Stimulated activated CD4-positive, alpha-beta T cell treated with anti-CD3 and anti-CD28 coated beads, Interleukin-2, amount 100 ng/mL, for 48 hours (primary cell): ENCODE measurements at regions not wholly inside any gene's neighbourhood (a gene's known extent, or its start where the extent isn't known, plus 50 kb on each side); places are given as distances from the start of the nearest gene placed in this dataset.

ENCODE experiments used
- DNase-seq, 2 donors: peaks; one replicate each; pipeline ENCODE4 v3.0.0-alpha.2; 2020

DNA sequence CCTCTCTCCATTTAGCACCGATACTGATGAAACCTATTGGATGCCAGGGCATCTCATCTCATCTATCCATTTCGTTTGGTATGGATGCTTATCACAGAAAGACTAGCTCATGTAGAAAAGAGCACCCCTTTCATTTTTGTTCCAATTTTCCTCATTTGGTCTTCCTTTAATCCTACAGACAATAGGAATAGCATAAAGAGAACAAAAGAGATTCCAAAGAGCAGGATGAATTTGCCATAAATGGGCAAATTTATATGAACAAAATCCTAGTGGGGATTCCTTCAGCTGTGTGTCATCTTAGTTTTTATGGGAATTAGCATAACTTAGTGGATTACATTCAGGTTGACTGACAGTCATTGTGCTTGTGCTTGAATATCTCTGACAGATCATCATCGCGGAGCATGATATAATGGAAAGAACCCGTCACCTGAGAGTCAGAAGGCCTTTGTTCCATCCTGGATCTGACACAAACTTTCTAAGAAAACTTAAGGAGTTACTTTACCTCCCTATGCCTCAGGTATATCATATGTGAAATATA is 777.5 kb upstream of the ADGRL2 start:
- no peak for DNase-seq

- no peak for DNase-seq
These were observed 779.6 kb upstream of the ADGRL2 start for GRCh38 chr1:81021134-81021533.

DNA sequence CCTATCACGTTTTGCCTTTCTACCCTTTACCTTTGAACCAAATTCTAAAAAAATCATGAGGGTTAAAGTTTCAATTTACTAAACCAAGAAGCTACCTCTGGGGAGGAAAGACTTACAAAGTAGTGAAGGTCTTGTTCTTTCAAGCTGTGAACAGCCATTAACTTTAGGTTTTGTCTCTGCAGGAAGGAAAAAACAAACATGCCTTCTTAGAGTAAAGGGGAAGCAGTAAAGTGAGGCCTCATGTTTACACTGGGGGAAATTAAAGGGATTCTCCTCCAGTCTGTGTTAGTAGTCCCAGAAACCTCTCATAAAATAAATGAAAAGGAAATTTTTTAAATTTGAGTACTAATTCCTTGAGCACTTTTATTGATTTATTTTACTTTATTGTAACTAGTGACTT is 780.2 kb upstream of the ADGRL2 start:
- DNase-seq, result no peak

GRCh38 chr1:81010126-81010525 is 790.6 kb upstream of the ADGRL2 start:
- DNase-seq, result no peak

GRCh38 chr1:81008293-81008692 is 792.4 kb upstream of the ADGRL2 start:
- no peak for DNase-seq

DNA sequence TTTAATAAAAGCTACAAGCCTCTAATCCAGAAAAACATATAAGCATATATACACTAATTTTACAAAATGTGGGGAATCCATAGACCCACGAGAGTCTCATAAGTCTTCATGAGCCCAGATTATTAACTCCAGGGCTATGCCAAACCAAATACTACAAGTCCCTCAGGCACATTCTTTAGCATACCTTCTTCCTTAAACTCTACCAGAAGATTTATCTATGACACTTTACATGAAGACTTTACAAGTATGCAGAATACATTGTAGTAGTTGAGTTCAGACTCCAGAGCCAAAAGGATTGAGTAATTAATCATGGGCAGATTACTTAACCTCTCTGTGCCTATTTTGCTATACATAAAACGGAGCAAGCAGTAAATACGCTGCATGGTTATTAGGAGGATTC is 793.7 kb upstream of the ADGRL2 start:
- DNase-seq, result no peak

DNA sequence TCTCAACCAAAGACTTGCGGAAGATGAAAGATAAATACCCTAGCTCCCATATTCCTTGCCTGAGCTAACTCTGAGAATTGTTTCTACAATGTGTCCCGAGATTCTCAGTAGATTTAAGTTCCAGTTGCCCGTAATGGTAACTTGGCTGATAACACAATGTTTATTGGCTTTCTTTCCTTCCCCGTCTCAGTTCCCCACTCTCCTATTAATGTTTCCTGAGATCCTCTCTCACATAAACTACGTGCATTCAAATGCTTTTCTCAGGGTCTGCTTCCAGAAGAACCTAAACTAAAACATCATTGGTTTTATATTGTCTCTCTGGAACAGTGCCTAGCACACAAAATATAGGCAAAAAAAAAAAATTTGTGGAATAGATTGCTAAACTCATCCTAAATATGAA is 794.2 kb upstream of the ADGRL2 start:
- no peak for DNase-seq

DNA sequence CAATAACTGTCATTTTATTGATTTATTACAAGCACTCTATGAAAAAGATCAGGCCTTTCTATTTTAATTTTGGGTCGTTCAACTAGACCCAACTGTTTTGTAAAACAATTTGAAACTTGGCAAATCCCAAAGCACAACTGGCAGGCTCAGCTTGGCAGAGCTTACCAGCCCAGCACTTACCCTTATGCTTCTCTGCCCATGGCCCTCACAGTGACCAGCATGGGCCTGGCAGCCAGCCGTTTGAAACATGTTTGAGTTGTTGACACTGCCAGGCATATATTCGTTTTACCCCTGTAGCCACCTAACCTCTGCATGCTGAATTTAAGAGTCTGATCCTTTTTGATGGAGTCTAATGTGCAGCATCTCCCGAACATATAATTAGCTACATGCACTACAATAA is 796.7 kb upstream of the ADGRL2 start:
- no peak for DNase-seq

DNA sequence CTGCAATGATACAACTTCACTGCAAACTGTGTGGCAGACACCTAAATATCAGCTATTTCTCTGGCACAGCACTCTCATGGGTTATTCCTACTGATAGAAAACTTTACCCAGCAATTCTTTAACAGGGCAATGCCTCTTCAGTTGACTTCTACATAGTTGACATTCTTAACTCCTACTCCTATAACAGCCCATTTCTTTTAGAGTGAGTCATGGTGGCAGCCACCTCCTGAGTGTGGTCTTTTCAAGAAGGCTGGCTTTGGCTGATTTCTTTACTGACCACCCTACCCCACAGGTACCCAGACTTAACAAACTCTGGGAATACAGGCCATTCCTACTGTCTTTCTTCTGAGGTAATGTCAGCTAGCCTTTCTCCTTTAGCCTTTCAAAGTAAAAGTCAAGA is 805.8 kb upstream of the ADGRL2 start:
- DNase-seq, result no peak

GRCh38 chr1:80994038-80994437 is 806.7 kb upstream of the ADGRL2 start:
- DNase-seq, result no peak

- no peak for DNase-seq
These were observed 807.4 kb upstream of the ADGRL2 start for GRCh38 chr1:80993154-80993980.

- no peak for DNase-seq
These were observed 811.3 kb upstream of the ADGRL2 start for GRCh38 chr1:80989455-80989854.

GRCh38 chr1:80988926-80989325 is 811.8 kb upstream of the ADGRL2 start:
- DNase-seq, result no peak

DNA sequence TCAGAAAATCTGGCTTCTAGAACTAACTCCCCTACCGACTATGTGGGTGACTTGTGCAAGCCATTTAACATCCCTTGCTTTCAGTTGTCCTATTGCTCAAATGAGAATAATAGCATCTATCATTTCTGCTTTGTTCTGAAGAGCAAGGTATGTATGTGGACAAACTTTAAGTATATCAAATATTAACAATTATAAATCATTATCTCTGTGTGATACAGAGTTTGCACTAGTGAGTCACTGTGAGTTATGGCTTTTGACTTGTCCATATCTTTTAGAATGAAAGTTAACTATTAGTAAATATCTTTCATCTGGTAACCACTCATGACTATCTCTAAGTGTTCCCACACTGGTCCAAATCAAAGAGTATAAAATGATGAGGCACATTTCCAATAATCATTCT is 812.9 kb upstream of the ADGRL2 start:
- no peak for DNase-seq

DNA sequence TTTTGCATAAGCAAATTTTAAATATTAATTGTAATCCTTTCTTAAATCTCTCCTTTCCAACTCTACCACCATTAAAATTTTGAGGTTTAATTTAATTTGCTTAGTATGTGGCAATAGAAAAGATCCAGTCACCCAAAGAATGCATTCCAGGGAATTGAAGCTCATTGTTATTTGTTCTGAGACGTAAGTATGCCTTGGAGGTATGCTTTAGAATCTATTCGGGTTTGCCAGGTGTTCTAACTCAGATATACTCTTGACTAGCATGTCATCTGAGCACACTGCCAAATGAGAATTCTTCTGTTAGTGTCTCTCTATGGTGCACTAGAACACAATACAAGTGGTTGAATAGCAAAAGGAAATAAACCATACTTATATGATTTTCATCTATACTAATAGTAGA is 813.6 kb upstream of the ADGRL2 start:
- no peak for DNase-seq

- no peak for DNase-seq
These were observed 817.9 kb upstream of the ADGRL2 start for GRCh38 chr1:80982831-80983230.

GRCh38 chr1:80973101-80973500 is 827.6 kb upstream of the ADGRL2 start:
- DNase-seq, result no peak

DNA sequence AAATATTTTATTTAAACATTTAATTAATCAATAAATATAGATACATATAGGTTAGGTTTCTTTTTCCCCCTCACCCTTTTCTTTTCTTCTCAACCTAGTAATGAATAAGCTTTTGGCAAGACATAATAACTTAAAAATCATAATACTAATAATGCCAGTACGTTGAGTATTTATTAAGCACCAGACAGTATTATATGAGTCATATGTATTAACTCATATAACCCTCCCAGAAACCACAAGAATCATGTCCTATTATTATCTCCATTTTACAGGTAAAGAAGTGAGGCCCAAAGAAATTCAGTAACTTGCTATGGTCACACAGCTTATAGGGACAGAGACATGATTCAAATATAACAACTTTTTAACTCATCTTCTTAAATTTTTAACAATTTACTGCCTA is 834.5 kb upstream of the ADGRL2 start:
- DNase-seq, result no peak

DNA sequence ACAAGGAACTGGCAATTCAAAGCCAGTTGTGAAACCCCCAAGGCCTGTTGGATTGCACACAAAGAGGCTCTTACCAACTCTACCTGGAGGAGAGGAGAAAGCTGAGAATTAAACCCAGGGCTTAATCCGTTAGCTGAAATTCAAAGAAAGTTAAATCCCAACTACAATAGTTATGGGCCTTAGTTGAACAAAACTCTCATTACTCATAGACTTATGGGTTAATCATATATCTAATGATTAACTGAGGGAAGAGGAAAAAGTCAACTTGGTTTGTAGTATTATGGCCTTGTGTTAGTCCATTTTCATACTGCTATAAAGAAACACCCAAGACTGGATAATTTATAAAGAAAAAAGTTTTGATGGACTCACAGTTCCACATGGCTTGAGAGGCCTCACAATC is 838.2 kb upstream of the ADGRL2 start:
- no peak for DNase-seq

GRCh38 chr1:80961464-80962190 is 839.1 kb upstream of the ADGRL2 start:
- DNase-seq, result no peak

DNA sequence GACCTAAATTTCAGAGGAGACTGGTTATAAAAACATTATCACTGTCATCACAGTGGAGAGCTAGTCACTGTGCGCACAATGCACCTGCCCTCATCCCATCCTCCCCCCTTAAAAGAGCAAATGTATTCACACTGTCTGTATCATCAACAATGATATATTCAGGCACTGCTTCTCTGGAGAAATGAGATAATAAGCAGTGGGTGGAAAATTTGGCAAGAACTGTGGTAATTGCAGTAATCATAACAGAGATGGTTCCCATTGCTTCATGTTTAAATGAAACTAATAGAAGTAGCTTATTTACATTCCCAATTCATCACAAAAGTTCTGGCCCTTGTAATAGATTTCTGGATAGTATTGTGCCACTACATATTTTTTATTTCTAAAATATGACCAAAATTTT is 867.4 kb upstream of the ADGRL2 start:
- no peak for DNase-seq

DNA sequence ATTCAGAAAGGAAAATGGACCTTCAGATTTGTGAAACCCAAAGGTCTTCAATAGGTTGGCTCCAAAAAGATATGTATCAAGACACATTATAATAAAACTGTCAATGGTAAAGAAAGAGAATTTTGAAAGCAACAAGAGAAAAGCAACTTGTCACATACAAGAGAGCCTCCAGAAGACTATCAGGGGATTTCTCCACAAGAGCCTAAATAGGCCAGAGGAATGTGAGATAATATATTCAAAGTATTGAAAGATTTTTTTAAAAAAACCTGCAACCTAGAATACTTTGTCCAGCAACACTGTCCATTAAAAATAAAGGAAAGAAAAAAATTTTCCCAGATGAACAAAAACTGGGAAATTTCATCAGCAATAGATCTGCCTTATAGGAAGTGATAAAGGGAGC is 869.6 kb upstream of the ADGRL2 start:
- no peak for DNase-seq

GRCh38 chr1:80929868-80930508 is 870.7 kb upstream of the ADGRL2 start:
- DNase-seq, result no peak

DNA sequence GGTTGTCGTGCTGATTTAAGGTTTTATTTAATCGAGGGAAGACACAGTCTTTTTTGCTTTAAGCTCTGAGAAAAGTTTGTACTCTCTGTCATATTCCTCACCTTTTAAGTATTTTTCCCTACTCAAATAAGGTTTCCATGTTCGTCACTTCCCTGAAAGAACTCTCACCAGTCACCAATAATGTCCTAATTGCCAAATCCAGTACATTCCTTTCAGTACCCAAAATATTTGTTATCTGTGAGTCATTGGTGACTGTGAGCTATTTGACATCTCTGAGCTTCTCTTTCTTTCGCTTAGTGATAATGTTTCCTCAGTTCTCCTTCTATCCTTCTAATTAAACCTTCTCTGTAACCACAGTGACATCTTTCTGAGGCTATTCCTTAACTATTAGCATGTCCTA is 874.2 kb upstream of the ADGRL2 start:
- no peak for DNase-seq
